H1 (cell line): ENCODE measurements at regions not wholly inside any gene's neighbourhood (a gene's known extent, or its start where the extent isn't known, plus 50 kb on each side); places are given as distances from the start of the nearest gene placed in this dataset.

Experiments
- CTCF ChIA-PET: fragments of 300-600 bp; sonication (Branson Sonifier 250); formaldehyde crosslinking; loops from one replicate; lab custom pipeline; 2021; ENCODE audit not compliant: partially characterized antibody; lab: Charles Lee
- POLR2A ChIA-PET: fragments of 300-600 bp; sonication (Branson Sonifier 250); formaldehyde crosslinking; loops from one replicate; lab custom pipeline; 2021; ENCODE audit warnings: inconsistent platforms; ENCODE audit not compliant: partially characterized antibody; lab: Charles Lee
- DNase-seq, 2 experiments: peaks; one replicate each; pipeline versions ENCODE4 v3.0.0 to v3.0.0-alpha.2; 2010 to 2022; ENCODE audit warnings: low spot score in 2 of 2, low read depth in 1 of 2, mixed read lengths in 1 of 2
- FAIRE-seq: peaks from 2 replicates; lab custom pipeline; 2011; peaks lifted over from hg19 to GRCh38; lab: Jason Lieb, UNC
- H2AFZ ChIP-seq: 2 replicates; pipeline ENCODE4 v1.8.1; 2012; ENCODE audit warnings: low read length, inconsistent platforms
- H2AK5ac ChIP-seq: 2 replicates; pipeline ENCODE4 v1.6.1; 2013; ENCODE audit warnings: low read depth, low read length
- H2BK120ac ChIP-seq: replicated peaks from 2 replicates; pipeline ENCODE3; 2013; ENCODE audit warnings: low read depth, low read length, inconsistent platforms
- H2BK12ac ChIP-seq: 2 replicates; pipeline ENCODE4 v1.6.1; 2013; ENCODE audit warnings: low read depth, low read length
- H2BK15ac ChIP-seq: 2 replicates; pipeline ENCODE4 v1.6.1; 2013; ENCODE audit warnings: low read length
- H2BK20ac ChIP-seq: 2 replicates; pipeline ENCODE4 v1.6.1; 2013; ENCODE audit warnings: low read length
- H2BK5ac ChIP-seq: 2 replicates; pipeline ENCODE4 v1.6.1; 2013; ENCODE audit warnings: low read depth, low read length
- H3K14ac ChIP-seq: 2 replicates; pipeline ENCODE4 v1.6.1; 2013; ENCODE audit warnings: inconsistent platforms; ENCODE audit not compliant: insufficient read length
- H3K18ac ChIP-seq: 2 replicates; pipeline ENCODE4 v1.6.1; 2013; ENCODE audit warnings: low read length; ENCODE audit errors: extremely low read depth
- H3K23ac ChIP-seq: 2 replicates; pipeline ENCODE4 v1.6.1; 2013; ENCODE audit warnings: inconsistent platforms; ENCODE audit not compliant: insufficient read length
- H3K23me2 ChIP-seq: 2 replicates; pipeline ENCODE4 v1.6.1; 2013; ENCODE audit warnings: low read depth, low read length
- H3K27ac ChIP-seq: 2 replicates; pipeline ENCODE4 v1.6.1; 2011; ENCODE audit warnings: low read depth, low read length, inconsistent platforms
- H3K27me3 ChIP-seq, 4 experiments: replicated peaks in 1 of 4; 1 replicate in 1 of 4; 2 replicates in 3 of 4; pipeline versions ENCODE4 v1.6.1 to v1.8.1; 2011 to 2013; ENCODE audit warnings: low read length in 3 of 4, mild to moderate bottlenecking in 3 of 4, inconsistent platforms in 2 of 4, mixed read lengths in 2 of 4, moderate library complexity in 1 of 4; ENCODE audit not compliant: control insufficient read depth in 3 of 4, insufficient read depth in 3 of 4; ENCODE audit errors: extremely low read depth in 1 of 4
- H3K36me3 ChIP-seq, 4 experiments: 2 replicates each; pipeline versions ENCODE4 v1.6.1 to v1.8.1; 2011 to 2013; ENCODE audit warnings: mild to moderate bottlenecking in 4 of 4, low read length in 3 of 4, moderate library complexity in 2 of 4, control low read depth in 1 of 4, inconsistent platforms in 1 of 4; ENCODE audit not compliant: insufficient read depth in 4 of 4, control insufficient read depth in 2 of 4
- H3K4ac ChIP-seq: replicated peaks from 2 replicates; pipeline ENCODE3; 2013; ENCODE audit warnings: low read length, low read depth, mixed read lengths, inconsistent platforms; ENCODE audit not compliant: insufficient read length
- H3K4me1 ChIP-seq, 4 experiments: replicated peaks in 1 of 4; 1 replicate in 1 of 4; 2 replicates in 3 of 4; pipeline versions ENCODE4 v1.6.1 to v1.8.1; 2011 to 2013; ENCODE audit warnings: low read length in 3 of 4, inconsistent platforms in 2 of 4, mixed read lengths in 1 of 4; ENCODE audit not compliant: insufficient read depth in 4 of 4, control insufficient read depth in 3 of 4
- H3K4me2 ChIP-seq, 2 experiments: 2 replicates each; pipeline versions ENCODE4 v1.6.1 to v1.8.1; 2011 to 2013; ENCODE audit warnings: low read depth in 2 of 2, low read length in 2 of 2, control low read depth in 1 of 2, inconsistent platforms in 1 of 2, mild to moderate bottlenecking in 1 of 2; ENCODE audit not compliant: insufficient read depth in 1 of 2
- H3K4me3 ChIP-seq, 4 experiments: fragments of 200-600, 300-600 bp in 1 of 4; sonication (generic), shearing (Covaris generic), sonication (Bioruptor Twin) in 1 of 4; 2 replicates each; pipeline versions ENCODE4 v1.5.1 to v1.8.1; 2011 to 2016; ENCODE audit warnings: low read length in 4 of 4, low read depth in 3 of 4, control low read depth in 2 of 4, inconsistent platforms in 2 of 4, mild to moderate bottlenecking in 2 of 4, mixed read lengths in 1 of 4, moderate library complexity in 1 of 4; ENCODE audit not compliant: insufficient read depth in 2 of 4; ENCODE audit errors: extremely low read depth in 1 of 4
- H3K56ac ChIP-seq: replicated peaks from 2 replicates; pipeline ENCODE3; 2013; ENCODE audit warnings: low read depth, mild to moderate bottlenecking, mixed read lengths, low read length, inconsistent platforms; ENCODE audit not compliant: insufficient read length
- H3K79me1 ChIP-seq: 2 replicates; pipeline ENCODE4 v1.6.1; 2013; ENCODE audit warnings: low read depth, low read length, control low read depth
- H3K79me2 ChIP-seq, 2 experiments: 2 replicates each; pipeline versions ENCODE4 v1.6.1 to v1.8.1; 2012 to 2013; ENCODE audit warnings: low read length in 2 of 2, mild to moderate bottlenecking in 2 of 2, inconsistent platforms in 1 of 2; ENCODE audit not compliant: insufficient read depth in 2 of 2, control insufficient read depth in 1 of 2
- H3K9ac ChIP-seq, 4 experiments: replicated peaks in 1 of 4; 1 replicate in 1 of 4; 2 replicates in 3 of 4; pipeline versions ENCODE4 v1.6.1 to v1.8.1; 2011 to 2013; ENCODE audit warnings: low read depth in 3 of 4, low read length in 3 of 4, control low read depth in 2 of 4, mild to moderate bottlenecking in 2 of 4, moderate library complexity in 2 of 4, inconsistent platforms in 1 of 4; ENCODE audit errors: extremely low read depth in 1 of 4
- H3K9me3 ChIP-seq, 2 experiments: 2 replicates each; pipeline versions ENCODE4 v1.6.1 to v1.8.1; 2012 to 2013; ENCODE audit warnings: mild to moderate bottlenecking in 2 of 2, moderate library complexity in 2 of 2, control low read depth in 1 of 2, inconsistent platforms in 1 of 2, low read depth in 1 of 2, low read length in 1 of 2, mixed read lengths in 1 of 2; ENCODE audit not compliant: insufficient read depth in 2 of 2
- H4K20me1 ChIP-seq, 2 experiments: replicated peaks in 1 of 2; 2 replicates each; pipeline versions ENCODE3 to v1.8.1; 2011 to 2013; ENCODE audit warnings: inconsistent platforms in 2 of 2, low read length in 2 of 2, mild to moderate bottlenecking in 1 of 2; ENCODE audit not compliant: insufficient read depth in 2 of 2, control insufficient read depth in 1 of 2
- H4K5ac ChIP-seq: 2 replicates; pipeline ENCODE4 v1.6.1; 2013; ENCODE audit warnings: low read length, low read depth, mixed read lengths, inconsistent platforms; ENCODE audit not compliant: insufficient read length
- H4K8ac ChIP-seq: 2 replicates; pipeline ENCODE4 v1.8.0; 2013; ENCODE audit warnings: mild to moderate bottlenecking, moderate library complexity, low read length, inconsistent platforms; ENCODE audit not compliant: insufficient read depth; ENCODE audit errors: extremely low read depth
- H4K91ac ChIP-seq: replicated peaks from 2 replicates; pipeline ENCODE3; 2013; ENCODE audit warnings: low read length, mixed read lengths, inconsistent platforms; ENCODE audit not compliant: insufficient read length
- SP2 ChIP-seq: IDR thresholded peaks from 2 replicates; pipeline ENCODE4 v1.6.1; 2012; ENCODE audit warnings: mild to moderate bottlenecking, low read length, inconsistent platforms
- WGBS, 2 experiments: shearing (Covaris generic) in 1 of 2; methylation state at CpG; one replicate each; pipeline versions ENCODE4 v1.1.6 to v1.1.7; 2013 to 2015; ENCODE audit warnings: low lambda C conversion rate in 2 of 2, mixed read lengths in 2 of 2, inconsistent platforms in 1 of 2, low coverage in 1 of 2, missing lambda C conversion rate in 1 of 2; ENCODE audit not compliant: insufficient replicate concordance in 2 of 2, insufficient coverage in 1 of 2, insufficient read length in 1 of 2; ENCODE audit errors: extremely low coverage in 1 of 2, missing lambda C conversion rate in 1 of 2; 5-methylcytosine and 5-hydroxymethylcytosine counted together

GRCh38 chr7:13827716-13828115 lies 161.8 kb downstream of the ETV1 start:
- no peak overlapping the region for H4K8ac ChIP-seq
- no peak for FAIRE-seq
- no peak overlapping the region for H3K4me2 ChIP-seq
- H3K18ac ChIP-seq = no peak overlapping the region
- no peak overlapping the region for H3K23ac ChIP-seq
- CTCF ChIA-PET = no interaction called here
- no peak overlapping the region for H4K91ac ChIP-seq
- no peak overlapping the region for H2BK12ac ChIP-seq
- H3K4ac ChIP-seq = no peak overlapping the region
- H2AK5ac ChIP-seq = no peak overlapping the region
- no peaks in the 10 kb centered on the region for H3K27me3 ChIP-seq
- TF ChIP-seq SP2 = no peak
- TF ChIP-seq, all 59 proteins: peak for 0
- no peak for DNase-seq
- Histone ChIP-seq H3K79me1 (no peaks in the 10 kb centered on the region), H3K23me2 (no peaks in the 10 kb centered on the region), H4K20me1 (no peaks in the 10 kb centered on the region), H4K5ac (no peak overlapping the region), H2AFZ (no peak overlapping the region), H3K27ac (no peak overlapping the region), H3K4me3 (no peak overlapping the region), H3K56ac (no peak overlapping the region), H3K9me3 (no peaks in the 10 kb centered on the region), H2BK20ac (no peak overlapping the region), H3K14ac (no peak overlapping the region), H3K9ac (no peak overlapping the region), H3K79me2 (no peaks in the 10 kb centered on the region), H2BK15ac (no peak overlapping the region), H3K4me1 (no peaks in the 10 kb centered on the region), H2BK5ac (no peak overlapping the region), H2BK120ac (no peak overlapping the region), H3K36me3 (no peaks in the 10 kb centered on the region)
- POLR2A ChIA-PET = no interaction called here
- 93% methylated on average over 5 of the region's 5 CpGs; no CpG with 5 or more reads in 1 of the 2 experiments for WGBS, 2 experiments
